SU-DHL-6 (cell line): ENCODE measurements at regions not wholly inside any gene's neighbourhood (a gene's known extent, or its start where the extent isn't known, plus 50 kb on each side); places are given as distances from the start of the nearest gene placed in this dataset.

Experiments used
- H2AFZ ChIP-seq: fragments of 200-600 bp; sonication (generic); 2 replicates; pipeline ENCODE4 v1.6.1; 2014; ENCODE audit warnings: low read depth, mild to moderate bottlenecking, moderate library complexity, mixed read lengths, antibody characterized with exemption, low read length; ENCODE audit not compliant: severe bottlenecking
- H3F3A ChIP-seq: fragments of 200-600 bp; shearing (Covaris generic); 2 replicates; pipeline ENCODE4 v1.6.0; 2016; ENCODE audit warnings: antibody characterized with exemption, mild to moderate bottlenecking; ENCODE audit not compliant: insufficient read depth
- H3K27ac ChIP-seq: fragments of 200-600 bp; sonication (generic); 2 replicates; pipeline ENCODE4 v1.5.1; 2016; ENCODE audit warnings: low read depth, mild to moderate bottlenecking, low read length, moderate library complexity, mixed read lengths
- H3K27me3 ChIP-seq: fragments of 200-600 bp; sonication (generic), shearing (Covaris generic); 2 replicates; pipeline ENCODE4 v1.6.0; 2014; ENCODE audit warnings: mild to moderate bottlenecking, low read length
- H3K36me3 ChIP-seq: fragments of 200-600 bp; sonication (generic); 2 replicates; pipeline ENCODE4 v1.6.1; 2014; ENCODE audit warnings: mild to moderate bottlenecking, low read length, mixed read lengths
- H3K4me2 ChIP-seq: fragments of 300-600, 200-600 bp; shearing (Covaris generic), sonication (generic); 2 replicates; pipeline ENCODE4 v1.6.0; 2014; ENCODE audit warnings: low read length, low read depth, mild to moderate bottlenecking; ENCODE audit not compliant: poor library complexity, severe bottlenecking
- H3K4me3 ChIP-seq: fragments of 200-600 bp; sonication (generic); 2 replicates; pipeline ENCODE4 v1.5.1; 2014; ENCODE audit warnings: antibody characterized with exemption, low read length, mild to moderate bottlenecking, mixed read lengths; ENCODE audit not compliant: insufficient read depth, poor library complexity, severe bottlenecking
- H3K79me2 ChIP-seq: fragments of 200-600 bp; sonication (generic); 2 replicates; pipeline ENCODE4 v1.6.1; 2014; ENCODE audit warnings: mild to moderate bottlenecking, low read length, moderate library complexity; ENCODE audit not compliant: insufficient read depth
- H3K9ac ChIP-seq: fragments of 200-600 bp; sonication (generic); 2 replicates; pipeline ENCODE4 v1.7.0; 2014; ENCODE audit warnings: mild to moderate bottlenecking, low read length
- H3K9me2 ChIP-seq: fragments of 200-600 bp; sonication (generic); replicated peaks from 2 replicates; pipeline ENCODE4 v1.6.1; 2014; ENCODE audit warnings: low read length; ENCODE audit not compliant: insufficient read depth
- H3K9me3 ChIP-seq: fragments of 200-600 bp; sonication (generic); 2 replicates; pipeline ENCODE4 v1.6.1; 2014; ENCODE audit warnings: low read length, mixed read lengths; ENCODE audit not compliant: insufficient read depth
- H4K20me1 ChIP-seq: fragments of 200-600 bp; sonication (generic); 2 replicates; pipeline ENCODE4 v1.6.1; 2014; ENCODE audit warnings: low read depth, mild to moderate bottlenecking, antibody characterized with exemption, low read length, moderate library complexity, mixed read lengths
- EZH2phosphoT487 ChIP-seq: fragments of 200-600 bp; sonication (generic), shearing (Covaris generic); conservative IDR thresholded peaks from 2 replicates; pipeline ENCODE4 v1.6.1; 2018; ENCODE audit warnings: mild to moderate bottlenecking, antibody characterized with exemption, low read length, moderate library complexity, mixed read lengths
- TF ChIP-seq, protein P1 (sequence below): fragments of 200-600 bp; sonication (generic); IDR thresholded peaks from one replicate; pipeline ENCODE4 v1.5.1; 2017; ENCODE audit warnings: antibody characterized with exemption, mild to moderate bottlenecking, low read length, moderate library complexity; ENCODE audit not compliant: insufficient read depth, poor library complexity, severe bottlenecking

DNA sequence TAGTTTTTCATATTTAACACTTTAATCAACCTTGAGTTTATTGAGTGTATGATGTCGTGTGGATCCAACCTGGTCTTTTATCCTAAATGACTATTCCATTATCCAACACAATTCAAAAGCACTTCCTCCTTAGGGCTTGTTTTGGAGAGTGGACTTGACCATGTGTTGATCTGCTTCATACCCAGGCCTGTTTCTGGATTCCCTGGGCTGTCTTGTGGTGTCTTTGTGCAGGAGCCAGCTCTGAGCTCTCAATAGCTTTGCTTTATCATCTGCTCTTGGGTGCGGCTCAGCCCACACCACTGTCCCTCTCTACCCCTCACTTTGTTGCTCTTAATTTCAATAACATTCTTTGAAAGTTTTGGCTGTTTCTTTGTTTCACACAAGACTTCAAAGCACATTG, 70.9 kb upstream of the CHST15 start:
- H3K4me2 ChIP-seq: no peak overlapping the region
- no peak overlapping the region for H3K27ac ChIP-seq
- no peak overlapping the region for H2AFZ ChIP-seq
- H3K9ac ChIP-seq: no peak overlapping the region
- no peak overlapping the region for H3K4me3 ChIP-seq
- no peaks in the 10 kb centered on the region for H3K9me3 ChIP-seq
- no peaks in the 10 kb centered on the region for H4K20me1 ChIP-seq
- no peaks in the 10 kb centered on the region for H3K79me2 ChIP-seq
- no peak for TF ChIP-seq EZH2phosphoT487
- TF ChIP-seq, protein P1, sequence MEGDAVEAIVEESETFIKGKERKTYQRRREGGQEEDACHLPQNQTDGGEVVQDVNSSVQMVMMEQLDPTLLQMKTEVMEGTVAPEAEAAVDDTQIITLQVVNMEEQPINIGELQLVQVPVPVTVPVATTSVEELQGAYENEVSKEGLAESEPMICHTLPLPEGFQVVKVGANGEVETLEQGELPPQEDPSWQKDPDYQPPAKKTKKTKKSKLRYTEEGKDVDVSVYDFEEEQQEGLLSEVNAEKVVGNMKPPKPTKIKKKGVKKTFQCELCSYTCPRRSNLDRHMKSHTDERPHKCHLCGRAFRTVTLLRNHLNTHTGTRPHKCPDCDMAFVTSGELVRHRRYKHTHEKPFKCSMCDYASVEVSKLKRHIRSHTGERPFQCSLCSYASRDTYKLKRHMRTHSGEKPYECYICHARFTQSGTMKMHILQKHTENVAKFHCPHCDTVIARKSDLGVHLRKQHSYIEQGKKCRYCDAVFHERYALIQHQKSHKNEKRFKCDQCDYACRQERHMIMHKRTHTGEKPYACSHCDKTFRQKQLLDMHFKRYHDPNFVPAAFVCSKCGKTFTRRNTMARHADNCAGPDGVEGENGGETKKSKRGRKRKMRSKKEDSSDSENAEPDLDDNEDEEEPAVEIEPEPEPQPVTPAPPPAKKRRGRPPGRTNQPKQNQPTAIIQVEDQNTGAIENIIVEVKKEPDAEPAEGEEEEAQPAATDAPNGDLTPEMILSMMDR: no peak
- H3K27me3 ChIP-seq: no peaks in the 10 kb centered on the region
- H3K9me2 ChIP-seq: no peaks in the 10 kb centered on the region
- H3K36me3 ChIP-seq: no peaks in the 10 kb centered on the region
- H3F3A ChIP-seq: no peaks in the 10 kb centered on the region

DNA sequence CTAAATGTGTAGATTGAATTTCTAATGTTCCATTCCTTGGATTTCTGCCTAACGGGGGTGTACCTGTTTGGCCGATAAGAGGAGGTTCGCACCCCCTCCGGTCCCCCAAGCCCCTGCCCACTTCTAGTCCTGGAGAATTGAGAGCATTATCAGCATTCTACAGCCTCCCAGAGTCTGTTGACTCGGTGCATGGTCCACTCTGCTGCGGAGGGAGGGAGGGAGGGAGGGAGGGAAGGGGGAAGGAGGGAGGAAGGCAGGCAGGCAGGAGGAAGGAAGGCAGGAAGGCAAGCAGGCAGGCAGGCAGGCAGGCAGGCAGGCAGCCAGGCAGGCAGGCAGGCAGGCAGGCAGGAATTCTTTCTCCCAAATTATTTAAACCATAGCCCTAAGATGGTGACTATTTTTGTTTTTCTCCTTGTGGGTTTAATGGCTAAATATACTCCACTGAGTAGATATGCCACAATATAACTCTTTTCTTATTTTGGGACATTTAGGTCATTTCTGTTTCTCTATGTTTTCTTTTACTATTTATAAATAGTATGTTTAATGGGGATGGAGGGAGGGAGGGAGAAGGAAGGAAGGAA, 69.5 kb upstream of the CHST15 start:
- Histone ChIP-seq H3K4me2 (no peak overlapping the region), H4K20me1 (no peaks in the 10 kb centered on the region), H3F3A (no peaks in the 10 kb centered on the region), H3K36me3 (no peaks in the 10 kb centered on the region), H3K9me3 (no peaks in the 10 kb centered on the region), H3K4me3 (no peak overlapping the region), H3K9me2 (no peaks in the 10 kb centered on the region), H3K27ac (no peak overlapping the region), H3K9ac (no peak overlapping the region), H3K27me3 (no peaks in the 10 kb centered on the region), H2AFZ (no peak overlapping the region), H3K79me2 (no peaks in the 10 kb centered on the region)
- no peak for TF ChIP-seq EZH2phosphoT487
- TF ChIP-seq, protein P1: no peak

DNA sequence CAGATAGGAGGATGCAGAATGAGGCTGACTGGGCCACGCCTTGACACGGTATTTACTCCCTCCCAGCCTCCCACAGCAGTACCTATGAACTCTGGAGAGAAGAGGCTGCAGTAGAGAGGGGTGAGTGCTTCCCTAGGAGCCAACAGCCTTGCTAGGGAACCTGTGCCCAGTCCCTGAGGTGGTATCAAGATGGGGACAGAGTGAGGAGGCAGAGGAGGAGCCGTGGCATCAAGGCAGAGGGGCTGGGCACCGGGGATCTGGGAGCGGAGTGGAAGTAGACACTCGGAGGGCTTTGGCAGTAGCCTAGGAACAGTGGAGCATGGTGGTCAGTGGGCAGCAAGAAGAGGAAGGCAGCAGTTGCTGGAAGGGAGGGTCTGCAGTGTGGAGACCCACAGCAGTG, 68.7 kb upstream of the CHST15 start:
- no peaks in the 10 kb centered on the region for H4K20me1 ChIP-seq
- no peaks in the 10 kb centered on the region for H3K9me2 ChIP-seq
- no peak overlapping the region for H3K9ac ChIP-seq
- no peaks in the 10 kb centered on the region for H3K36me3 ChIP-seq
- H3K9me3 ChIP-seq: no peaks in the 10 kb centered on the region
- H3K79me2 ChIP-seq: no peaks in the 10 kb centered on the region
- no peak for TF ChIP-seq EZH2phosphoT487
- H3K4me3 ChIP-seq: no peak overlapping the region
- H3K27me3 ChIP-seq: no peaks in the 10 kb centered on the region
- no peak overlapping the region for H3K4me2 ChIP-seq
- H2AFZ ChIP-seq: no peak overlapping the region
- no peaks in the 10 kb centered on the region for H3F3A ChIP-seq
- no peak overlapping the region for H3K27ac ChIP-seq

DNA sequence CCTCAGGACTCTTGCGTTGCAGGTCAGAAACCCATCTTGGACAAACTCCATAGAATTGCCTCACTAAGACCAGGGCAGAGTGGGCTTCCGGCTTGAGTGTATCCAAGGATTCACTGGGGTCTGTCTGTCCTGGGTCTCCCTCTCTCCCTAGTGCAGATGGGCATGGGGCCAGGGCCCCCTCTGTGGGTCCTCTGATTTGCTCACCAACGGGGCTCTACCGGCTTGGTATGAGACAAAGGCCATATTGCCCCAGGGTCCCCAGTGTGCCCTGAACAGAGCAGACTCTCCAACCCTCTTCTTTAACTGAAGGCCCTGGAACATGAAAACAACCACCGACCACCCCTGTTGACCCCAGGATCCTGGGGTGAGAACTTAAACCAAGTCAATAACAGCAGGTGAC, 68.2 kb upstream of the CHST15 start:
- Histone ChIP-seq H2AFZ (no peak overlapping the region), H3K4me2 (no peak overlapping the region), H3K27me3 (no peaks in the 10 kb centered on the region), H4K20me1 (no peaks in the 10 kb centered on the region), H3K36me3 (no peaks in the 10 kb centered on the region), H3K9me3 (no peaks in the 10 kb centered on the region), H3F3A (no peaks in the 10 kb centered on the region), H3K4me3 (no peak overlapping the region), H3K9me2 (no peaks in the 10 kb centered on the region), H3K9ac (no peak overlapping the region), H3K79me2 (no peaks in the 10 kb centered on the region), H3K27ac (no peak overlapping the region)
- TF ChIP-seq, protein P1: no peak
- no peak for TF ChIP-seq EZH2phosphoT487
